GM19467 (cell line): ENCODE measurements at regions not wholly inside any gene's neighbourhood (a gene's known extent, or its start where the extent isn't known, plus 50 kb on each side); places are given as distances from the start of the nearest gene placed in this dataset.

Experiments
- ATAC-seq: cut with Tn5 transposase; IDR thresholded peaks from one replicate; pipeline ENCODE4 v1.9.1; 2021; ENCODE audit warnings: mild to moderate bottlenecking, moderate library complexity; ENCODE audit not compliant: unreplicated experiment

GRCh38 chr6:45830441-45831139 lies 185.1 kb downstream of the CLIC5 start:
- peak; percentile 97 for ATAC-seq

- no peak for ATAC-seq
These were observed 185.8 kb downstream of the CLIC5 start for GRCh38 chr6:45829873-45830272.

GRCh38 chr6:45827952-45828530 lies 187.6 kb downstream of the CLIC5 start:
- no peak for ATAC-seq

DNA sequence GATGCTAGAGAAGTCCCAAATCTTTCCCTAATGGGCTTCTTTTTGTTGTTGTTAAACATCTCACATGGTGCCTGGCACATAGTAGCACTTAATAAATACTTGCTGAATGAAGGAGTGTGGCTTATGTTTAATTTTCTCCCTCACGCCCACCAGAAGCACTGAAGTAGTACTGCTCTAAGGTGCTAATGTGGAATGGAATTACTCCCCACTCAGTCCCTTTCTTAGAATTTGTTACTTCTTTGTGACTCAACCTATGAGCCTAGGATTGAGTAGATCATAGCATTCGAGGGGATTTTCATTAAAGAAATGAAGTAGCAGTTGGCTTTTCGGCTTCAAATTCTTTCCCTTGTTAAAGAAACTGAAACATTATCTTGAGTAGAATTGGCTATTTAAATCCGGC lies 192.8 kb downstream of the CLIC5 start:
- ATAC-seq: no peak

- ATAC-seq: no peak
These were observed 193.3 kb downstream of the CLIC5 start for GRCh38 chr6:45822246-45822812.

DNA sequence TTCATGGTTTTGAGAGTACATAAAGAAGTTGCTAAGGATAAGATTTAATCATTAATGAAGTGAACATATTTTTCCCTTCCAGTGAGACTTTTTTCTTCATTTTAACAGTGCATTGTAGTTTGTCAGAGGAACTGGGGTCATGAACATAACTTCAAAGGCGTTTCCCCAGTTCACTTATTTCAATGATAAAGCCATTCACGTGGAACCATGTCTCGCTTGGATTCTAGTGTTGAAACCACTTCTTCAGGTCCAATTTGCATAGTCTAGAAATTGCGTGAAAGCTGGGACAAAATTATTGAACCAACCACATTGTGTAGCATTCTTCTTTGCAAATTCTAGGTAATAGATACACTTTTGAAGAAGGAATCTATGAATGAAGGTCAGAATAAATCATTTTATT lies 197.0 kb downstream of the CLIC5 start:
- ATAC-seq: no peak

DNA sequence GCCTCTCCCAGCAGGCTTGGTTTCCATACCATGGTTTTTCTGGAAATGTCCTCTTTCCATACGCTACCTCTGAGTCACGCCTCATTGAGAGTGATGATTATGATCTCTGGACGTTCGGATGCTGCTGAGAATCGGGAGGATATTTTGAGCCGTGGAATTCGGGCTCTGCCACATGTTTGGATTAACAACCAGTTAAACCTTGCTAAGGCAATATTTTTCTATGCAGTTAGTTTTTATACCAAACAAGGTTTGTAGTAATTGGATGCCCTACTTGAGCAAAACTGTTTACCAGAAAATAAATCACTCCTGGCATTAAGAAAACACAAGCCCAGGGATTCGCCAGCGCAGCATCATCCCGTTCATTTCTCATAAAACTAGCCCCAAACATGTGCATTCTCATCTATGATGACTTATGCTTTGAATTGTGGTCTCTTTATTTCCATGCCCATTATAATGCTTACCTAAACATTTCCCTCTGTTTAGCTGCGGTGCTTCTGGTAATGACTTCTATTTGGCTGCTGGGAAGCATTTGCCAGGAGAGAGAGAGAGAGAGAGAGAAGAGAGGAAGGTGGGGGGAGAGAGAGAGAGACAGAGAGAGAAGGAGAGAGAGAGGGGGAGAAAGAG lies 198.9 kb downstream of the CLIC5 start:
- ATAC-seq: no peak

- ATAC-seq: no peak
These were observed 200.1 kb downstream of the CLIC5 start for GRCh38 chr6:45815466-45816125.

- no peak for ATAC-seq
These were observed 200.9 kb downstream of the CLIC5 start for GRCh38 chr6:45814772-45815171.

DNA sequence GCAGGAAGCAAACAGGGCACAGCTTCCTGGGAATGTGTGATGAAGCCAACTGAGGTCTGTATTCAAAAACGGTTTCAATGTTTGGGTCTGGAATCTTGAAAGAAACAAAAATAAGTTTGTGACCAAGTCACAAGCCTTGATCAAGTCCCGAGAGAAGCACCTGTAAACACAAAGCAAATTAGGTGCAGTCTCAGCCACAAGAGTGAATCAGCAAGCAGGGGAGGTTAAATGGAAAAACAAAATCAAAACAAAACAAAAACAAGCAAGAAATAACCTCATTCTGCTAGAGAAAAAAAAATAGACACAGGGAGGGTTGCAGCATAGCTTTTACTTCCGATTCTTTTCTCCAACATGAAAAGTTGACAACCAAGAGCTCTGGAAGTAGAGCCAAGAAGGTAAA lies 201.7 kb downstream of the CLIC5 start:
- no peak for ATAC-seq

GRCh38 chr6:45812922-45813321 lies 202.7 kb downstream of the CLIC5 start:
- ATAC-seq: no peak

- ATAC-seq: peak; percentile 78
These were observed 206.7 kb downstream of the CLIC5 start for GRCh38 chr6:45808917-45809316.

DNA sequence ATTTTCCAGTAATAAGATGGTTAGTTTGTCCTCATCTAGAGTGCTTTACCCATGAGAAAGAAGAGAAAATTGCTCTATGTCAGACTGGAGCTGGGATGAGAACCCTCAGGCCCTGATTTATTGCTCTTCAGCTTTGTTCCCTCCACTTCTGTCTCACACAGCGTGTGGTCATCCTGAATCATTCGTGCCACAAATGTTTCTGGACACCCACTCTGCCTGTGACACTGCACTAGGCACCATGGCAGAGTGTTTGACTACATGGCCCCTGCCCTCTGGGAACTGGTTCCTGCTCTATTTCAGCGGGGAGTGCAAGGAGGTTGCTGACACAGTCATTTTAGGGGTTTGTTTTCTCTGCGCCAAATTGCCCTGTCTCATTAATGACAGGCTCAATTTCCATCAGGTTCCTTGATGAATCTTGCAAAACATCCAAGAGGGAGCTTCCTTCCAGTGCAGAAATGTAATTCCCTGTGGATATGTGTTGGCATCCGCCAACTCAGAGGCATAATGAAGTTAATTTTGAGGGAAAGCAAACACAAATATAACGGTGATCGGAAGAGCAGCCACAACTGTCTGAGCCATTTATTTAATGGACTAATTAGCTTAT lies 207.5 kb downstream of the CLIC5 start:
- ATAC-seq: no peak

DNA sequence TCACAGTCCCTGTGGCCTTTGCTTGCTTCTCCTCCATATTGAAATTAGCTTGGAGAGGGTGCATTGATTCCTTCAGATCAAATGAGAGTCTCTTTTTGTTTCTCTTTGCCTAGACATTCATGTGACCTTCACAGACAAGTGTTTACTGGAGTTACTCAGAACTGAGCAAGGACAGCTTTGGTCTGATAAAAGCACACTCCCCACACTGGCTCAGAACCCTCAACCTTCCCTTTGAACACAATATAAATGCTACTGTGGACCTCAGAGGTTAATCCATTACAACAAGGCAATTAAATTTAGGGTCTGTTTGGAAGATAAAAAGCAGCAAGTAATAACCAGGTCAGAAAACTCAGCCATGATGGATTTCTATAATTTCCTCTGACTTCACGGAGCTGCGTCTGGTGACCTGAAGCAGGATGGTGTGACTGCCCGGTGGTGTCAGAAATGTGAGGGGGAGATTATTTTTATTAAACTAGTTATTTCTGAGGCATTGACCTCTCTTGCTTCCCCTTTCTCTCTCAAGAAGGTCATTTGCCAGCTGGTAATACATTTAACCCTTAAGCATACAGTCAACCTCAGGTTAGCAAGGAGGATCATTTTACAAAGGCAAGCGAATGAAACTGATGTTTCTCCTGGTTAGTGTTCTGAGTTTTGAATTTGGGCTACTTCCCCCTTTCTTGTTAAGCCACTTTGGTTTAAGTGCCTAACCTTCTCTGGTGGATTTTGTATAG lies 208.2 kb downstream of the CLIC5 start:
- ATAC-seq: no peak

DNA sequence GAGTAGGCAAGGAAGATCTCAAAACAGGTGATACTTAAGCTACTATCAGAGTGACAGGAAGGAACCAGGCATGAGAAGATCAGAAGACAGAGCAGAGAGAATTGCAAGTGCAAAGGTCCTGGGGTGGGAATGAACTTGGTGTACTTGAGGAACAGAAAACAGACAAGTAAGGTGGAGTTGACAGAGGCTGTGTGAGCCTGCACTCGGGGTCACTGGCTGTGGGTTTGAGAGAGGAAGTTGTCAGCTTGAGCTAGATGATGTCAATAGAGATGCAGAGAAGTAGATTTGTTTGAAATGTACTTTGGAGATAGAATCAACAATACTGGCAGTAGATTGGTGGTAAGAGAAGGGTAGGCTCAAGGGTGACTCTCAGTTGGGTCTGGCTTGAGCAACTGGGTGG lies 209.5 kb downstream of the CLIC5 start:
- ATAC-seq: no peak

DNA sequence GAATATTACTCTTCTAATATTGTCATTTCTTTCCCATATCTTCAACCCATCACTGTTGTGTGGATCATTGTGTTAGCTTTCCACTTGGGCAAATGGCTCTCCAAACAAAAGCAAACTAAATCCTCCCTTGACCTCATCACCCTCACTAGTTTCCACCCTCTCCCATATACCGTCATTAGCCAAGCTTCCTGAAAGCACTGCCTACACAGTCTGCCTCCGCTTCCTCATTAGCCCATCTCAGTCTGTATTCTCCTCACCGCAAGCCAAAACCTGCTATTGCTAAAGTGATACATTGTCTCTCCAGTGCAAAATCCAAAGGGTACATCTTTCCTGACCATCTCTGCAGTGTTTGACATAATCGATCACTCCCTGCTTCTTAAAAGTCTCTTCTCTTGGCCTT lies 212.6 kb downstream of the CLIC5 start:
- no peak for ATAC-seq

DNA sequence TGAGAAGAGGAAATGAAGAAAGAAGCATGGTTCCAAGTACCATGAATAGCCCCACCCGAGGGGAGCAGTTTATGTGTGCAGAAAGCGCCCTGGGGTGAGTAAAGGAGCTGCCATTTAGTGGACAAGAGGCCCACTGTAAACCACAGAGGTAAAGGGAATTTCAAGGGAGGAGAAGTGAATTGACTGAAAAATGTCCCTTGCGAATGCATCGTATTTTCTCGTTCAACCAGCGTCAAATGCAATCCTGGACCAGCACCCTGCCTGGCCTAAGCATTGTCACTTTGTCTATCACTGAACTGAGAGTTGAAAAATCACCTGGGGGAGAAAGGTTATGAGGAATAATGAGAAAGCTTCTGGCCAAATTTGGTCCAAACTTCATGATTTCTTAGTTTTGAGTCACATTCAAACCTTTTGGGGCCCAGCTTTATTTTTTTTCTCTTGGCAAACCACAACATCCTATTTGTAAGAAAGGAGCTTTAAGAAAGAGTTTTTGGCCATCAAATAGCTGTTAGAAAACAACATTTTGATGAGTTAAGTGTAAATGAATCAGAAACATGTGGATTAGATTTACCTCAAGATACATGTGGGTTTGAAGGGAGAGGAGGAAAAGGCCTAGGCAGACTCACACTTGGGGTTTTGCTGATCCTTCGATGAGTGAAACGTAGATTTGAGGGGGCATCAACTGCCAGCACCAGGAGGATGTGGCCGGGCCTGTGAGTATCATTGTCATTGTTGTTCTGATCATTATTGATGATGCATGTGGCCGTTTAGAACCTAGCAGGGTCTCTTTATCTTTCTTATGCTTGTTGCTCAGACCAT lies 214.0 kb downstream of the CLIC5 start:
- ATAC-seq: no peak

DNA sequence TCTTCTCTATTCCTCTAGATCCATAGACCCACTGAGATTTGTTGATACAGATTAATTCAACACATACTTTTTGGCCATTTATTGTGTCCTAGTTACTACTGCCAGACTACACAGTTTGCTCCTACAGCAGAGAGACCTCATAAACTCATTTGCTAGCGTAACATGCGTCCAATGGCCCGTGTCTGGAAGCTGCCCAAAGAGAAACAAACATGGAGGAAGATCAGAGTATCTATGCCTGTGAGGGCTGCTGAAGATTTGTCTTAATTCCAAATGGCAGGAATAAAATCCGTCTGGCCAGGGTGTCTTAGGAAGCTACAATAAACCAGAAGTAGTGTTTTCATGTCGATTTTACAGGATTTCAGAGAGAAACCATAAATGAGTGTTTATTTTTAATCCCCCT lies 214.7 kb downstream of the CLIC5 start:
- ATAC-seq: no peak

DNA sequence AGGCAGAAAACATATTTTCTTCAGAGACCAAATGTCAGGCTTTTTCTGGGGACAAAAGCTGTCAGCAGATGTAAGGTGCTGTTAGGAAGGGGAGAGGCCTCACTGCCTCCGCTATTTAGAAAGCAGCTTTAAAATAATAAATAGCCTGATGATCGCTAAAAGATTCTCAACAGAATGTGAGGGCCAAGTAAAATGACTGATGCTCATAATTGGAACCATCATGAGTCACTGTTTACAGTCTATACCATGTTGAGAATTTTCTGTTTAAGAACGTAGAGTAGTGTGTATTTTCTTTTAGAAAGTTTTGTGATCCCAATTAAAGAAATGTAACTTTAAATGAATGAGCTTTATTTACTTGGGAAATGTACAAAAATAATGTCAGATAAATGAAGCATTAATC lies 220.0 kb downstream of the CLIC5 start:
- no peak for ATAC-seq

DNA sequence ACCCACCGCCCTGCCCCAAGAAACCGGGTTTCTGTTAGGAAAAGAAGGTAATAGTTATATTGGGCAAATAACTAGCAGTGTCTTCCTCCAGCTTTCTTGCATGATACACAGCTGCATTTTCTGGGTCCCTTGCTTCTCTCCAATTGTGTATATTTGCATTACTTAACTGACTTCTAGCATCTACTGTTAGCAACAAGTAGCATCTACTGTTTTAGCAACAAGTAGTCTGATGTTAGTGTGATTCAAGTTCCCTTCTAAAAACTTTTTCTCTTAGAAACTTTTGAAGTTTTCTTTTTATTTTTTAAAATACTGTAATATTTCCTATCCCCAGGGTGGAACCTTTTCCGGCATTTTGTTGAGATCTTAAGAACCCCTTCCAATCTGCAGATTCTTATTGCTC lies 221.2 kb downstream of the CLIC5 start:
- ATAC-seq: no peak
